ENCODE measurements at regions not wholly inside any gene's neighbourhood (a gene's known extent, or its start where the extent isn't known, plus 50 kb on each side); places are given as distances from the start of the nearest gene placed in this dataset.

DNA sequence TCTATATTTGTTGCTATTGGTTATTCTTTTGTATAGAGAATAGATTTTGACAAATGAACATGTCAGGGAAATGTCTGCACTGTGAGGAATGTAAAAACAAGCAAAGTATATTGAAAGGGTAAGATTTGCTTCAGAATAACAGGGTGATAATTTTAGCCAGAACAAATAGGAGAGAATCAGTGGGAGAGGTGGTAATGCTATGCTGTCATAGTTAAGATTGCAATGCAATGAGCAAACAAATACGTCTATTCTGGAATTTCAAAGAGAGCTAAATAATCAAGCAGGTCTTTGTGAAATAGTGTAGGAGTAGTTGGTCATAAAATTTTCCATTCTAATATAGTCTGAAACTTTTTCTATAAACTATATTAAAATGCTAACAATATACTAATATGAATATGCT, 1478.4 kb downstream of the TECRL start:
- H3K36me3 ChIP-seq (ENCODE audit: control insufficient read depth, insufficient read depth, low read length), result no peaks in the 10 kb centered on the region
- H3K27me3 ChIP-seq (replicated peaks; ENCODE audit: control insufficient read depth, insufficient read depth, low read length), result no peaks in the 10 kb centered on the region
- no peak for DNase-seq (ENCODE audit: extremely low read depth, insufficient read length)
- no peak overlapping the region for H3K4me3 ChIP-seq (replicated peaks; ENCODE audit: low read depth, low read length)
- TF ChIP-seq, protein P1, sequence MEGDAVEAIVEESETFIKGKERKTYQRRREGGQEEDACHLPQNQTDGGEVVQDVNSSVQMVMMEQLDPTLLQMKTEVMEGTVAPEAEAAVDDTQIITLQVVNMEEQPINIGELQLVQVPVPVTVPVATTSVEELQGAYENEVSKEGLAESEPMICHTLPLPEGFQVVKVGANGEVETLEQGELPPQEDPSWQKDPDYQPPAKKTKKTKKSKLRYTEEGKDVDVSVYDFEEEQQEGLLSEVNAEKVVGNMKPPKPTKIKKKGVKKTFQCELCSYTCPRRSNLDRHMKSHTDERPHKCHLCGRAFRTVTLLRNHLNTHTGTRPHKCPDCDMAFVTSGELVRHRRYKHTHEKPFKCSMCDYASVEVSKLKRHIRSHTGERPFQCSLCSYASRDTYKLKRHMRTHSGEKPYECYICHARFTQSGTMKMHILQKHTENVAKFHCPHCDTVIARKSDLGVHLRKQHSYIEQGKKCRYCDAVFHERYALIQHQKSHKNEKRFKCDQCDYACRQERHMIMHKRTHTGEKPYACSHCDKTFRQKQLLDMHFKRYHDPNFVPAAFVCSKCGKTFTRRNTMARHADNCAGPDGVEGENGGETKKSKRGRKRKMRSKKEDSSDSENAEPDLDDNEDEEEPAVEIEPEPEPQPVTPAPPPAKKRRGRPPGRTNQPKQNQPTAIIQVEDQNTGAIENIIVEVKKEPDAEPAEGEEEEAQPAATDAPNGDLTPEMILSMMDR (IDR thresholded peaks at IDR 0.05; ENCODE audit: insufficient read depth, low read length, poor library complexity, severe bottlenecking), result no peak

DNA sequence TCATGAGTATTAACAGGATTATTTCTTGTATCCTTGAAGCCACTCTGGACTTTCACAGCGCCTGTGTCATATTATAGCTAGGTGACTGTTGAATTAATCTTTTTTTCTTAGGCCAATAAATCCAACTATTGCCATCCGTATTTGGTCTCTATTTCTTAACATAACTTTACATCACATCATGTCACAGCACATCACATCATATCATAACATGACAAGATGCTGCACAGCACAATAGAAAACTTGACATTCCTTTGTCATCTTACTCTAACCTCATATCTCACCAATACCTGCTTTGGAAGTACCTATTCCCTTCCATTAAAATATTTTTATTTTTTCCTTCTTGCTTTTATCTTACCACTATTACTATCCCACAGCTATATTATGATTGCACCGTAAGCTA, 1480.8 kb downstream of the TECRL start:
- no peak for DNase-seq (ENCODE audit: extremely low read depth, insufficient read length)
- Histone ChIP-seq H3K4me3 (replicated peaks; ENCODE audit: low read depth, low read length) (no peak overlapping the region), H3K27me3 (replicated peaks; ENCODE audit: control insufficient read depth, insufficient read depth, low read length) (no peaks in the 10 kb centered on the region), H3K36me3 (ENCODE audit: control insufficient read depth, insufficient read depth, low read length) (no peaks in the 10 kb centered on the region)
- TF ChIP-seq, protein P1 (IDR thresholded peaks at IDR 0.05; ENCODE audit: insufficient read depth, low read length, poor library complexity, severe bottlenecking), result no peak

DNA sequence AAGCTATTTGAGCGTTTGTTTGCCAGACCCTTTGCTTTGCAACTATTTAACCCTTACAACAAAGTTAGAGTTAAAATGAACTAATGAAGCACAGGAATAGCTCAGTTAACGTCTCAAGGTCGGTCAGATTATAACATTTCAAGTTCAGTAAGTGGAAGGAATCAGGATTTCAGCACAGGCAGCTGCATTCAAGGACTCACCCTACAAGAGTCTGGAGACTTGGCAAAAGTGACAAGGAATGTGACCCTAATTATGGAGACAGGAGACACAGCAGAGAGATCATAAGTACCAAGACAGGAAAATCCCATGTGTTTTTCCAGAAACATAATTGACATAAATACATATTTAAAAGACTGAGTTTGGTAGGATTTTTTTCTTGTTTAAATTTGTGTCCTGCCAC, 1481.7 kb downstream of the TECRL start:
- Histone ChIP-seq H3K27me3 (replicated peaks; ENCODE audit: control insufficient read depth, insufficient read depth, low read length) (no peaks in the 10 kb centered on the region), H3K4me3 (replicated peaks; ENCODE audit: low read depth, low read length) (no peak overlapping the region), H3K36me3 (ENCODE audit: control insufficient read depth, insufficient read depth, low read length) (no peaks in the 10 kb centered on the region)
- DNase-seq (ENCODE audit: extremely low read depth, insufficient read length), result no peak
- TF ChIP-seq, protein P1 (IDR thresholded peaks at IDR 0.05; ENCODE audit: insufficient read depth, low read length, poor library complexity, severe bottlenecking), result no peak

DNA sequence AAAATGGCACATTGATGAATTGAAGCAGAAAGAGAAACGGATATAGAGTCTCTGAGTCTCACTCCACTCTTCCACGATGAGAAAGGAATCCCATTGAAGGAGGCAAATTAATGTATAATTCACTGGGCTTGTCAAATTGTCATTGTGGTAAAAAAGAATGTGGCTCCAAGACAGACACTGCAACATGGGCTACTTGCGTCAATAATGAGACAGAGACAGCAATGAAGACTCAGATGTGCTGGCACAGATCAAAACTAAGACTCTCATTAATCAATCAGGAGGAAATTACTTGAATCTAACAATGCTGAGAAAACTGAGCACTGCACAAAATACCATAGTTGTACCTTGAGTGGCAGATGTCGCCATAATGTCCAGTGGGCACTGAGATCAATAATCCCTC, 1485.5 kb downstream of the TECRL start:
- TF ChIP-seq, protein P1 (IDR thresholded peaks at IDR 0.05; ENCODE audit: insufficient read depth, low read length, poor library complexity, severe bottlenecking), result no peak
- no peak for DNase-seq (ENCODE audit: extremely low read depth, insufficient read length)
- no peaks in the 10 kb centered on the region for H3K27me3 ChIP-seq (replicated peaks; ENCODE audit: control insufficient read depth, insufficient read depth, low read length)
- no peak overlapping the region for H3K4me3 ChIP-seq (replicated peaks; ENCODE audit: low read depth, low read length)
- no peaks in the 10 kb centered on the region for H3K36me3 ChIP-seq (ENCODE audit: control insufficient read depth, insufficient read depth, low read length)

DNA sequence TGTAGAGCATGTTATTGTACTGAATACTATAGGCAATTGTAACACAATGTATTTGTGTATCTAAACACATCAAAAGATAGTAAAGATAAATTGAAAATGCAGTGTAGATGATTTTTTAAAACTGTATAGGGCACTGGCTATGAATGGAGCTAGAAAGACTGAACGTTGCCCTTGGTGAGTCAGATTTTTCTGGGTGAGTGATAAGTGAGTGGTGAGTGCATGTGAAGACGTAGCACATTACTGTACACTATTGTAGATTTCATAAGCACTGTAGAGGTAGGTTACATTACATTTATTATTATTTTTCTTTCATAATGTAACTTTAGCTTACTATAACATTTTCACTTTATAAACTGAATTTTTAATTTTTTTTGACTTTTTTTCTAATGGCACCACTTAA, 1491.6 kb downstream of the TECRL start:
- TF ChIP-seq, protein P1 (IDR thresholded peaks at IDR 0.05; ENCODE audit: insufficient read depth, low read length, poor library complexity, severe bottlenecking), result no peak
- no peak for DNase-seq (ENCODE audit: extremely low read depth, insufficient read length)
- H3K4me3 ChIP-seq (replicated peaks; ENCODE audit: low read depth, low read length), result no peak overlapping the region
- H3K27me3 ChIP-seq (replicated peaks; ENCODE audit: control insufficient read depth, insufficient read depth, low read length), result no peaks in the 10 kb centered on the region
- no peaks in the 10 kb centered on the region for H3K36me3 ChIP-seq (ENCODE audit: control insufficient read depth, insufficient read depth, low read length)

DNA sequence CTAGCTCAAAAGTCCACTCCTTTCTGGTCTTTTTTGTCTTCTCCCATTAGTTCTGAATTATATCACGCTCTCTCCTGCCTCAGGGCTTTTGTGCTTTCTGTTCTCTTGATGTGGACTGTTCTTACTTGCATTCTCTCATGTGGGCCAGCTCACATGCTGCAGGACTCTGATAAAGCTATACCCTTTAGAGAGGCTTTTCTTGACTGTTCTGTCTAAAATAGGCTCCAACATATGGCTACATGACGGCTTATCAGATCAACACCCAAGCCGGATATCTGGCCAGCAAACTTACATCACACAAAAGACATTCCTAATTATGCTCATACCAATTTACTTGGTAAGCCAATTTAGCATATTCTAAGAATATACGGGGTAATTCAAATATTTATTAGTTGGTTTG, 1494.5 kb downstream of the TECRL start:
- H3K36me3 ChIP-seq (ENCODE audit: control insufficient read depth, insufficient read depth, low read length), result no peaks in the 10 kb centered on the region
- H3K27me3 ChIP-seq (replicated peaks; ENCODE audit: control insufficient read depth, insufficient read depth, low read length), result no peaks in the 10 kb centered on the region
- H3K4me3 ChIP-seq (replicated peaks; ENCODE audit: low read depth, low read length), result no peak overlapping the region
- no peak for DNase-seq (ENCODE audit: extremely low read depth, insufficient read length)
- TF ChIP-seq, protein P1 (IDR thresholded peaks at IDR 0.05; ENCODE audit: insufficient read depth, low read length, poor library complexity, severe bottlenecking), result no peak

Measured in GM06990 (cell line).